ENCODE measurements at regions not wholly inside any gene's neighbourhood (a gene's known extent, or its start where the extent isn't known, plus 50 kb on each side); places are given as distances from the start of the nearest gene placed in this dataset.

GRCh38 chr15:37628507-37628906 lies 305.9 kb upstream of the TMCO5A start:
- TF ChIP-seq CTCF (IDR thresholded peaks at IDR 0.05) (no peak), POLR2A (IDR thresholded peaks at IDR 0.05) (no peak), POLR2AphosphoS5 (IDR thresholded peaks at IDR 0.05; ENCODE audit: insufficient read depth in 1 of 2, low read depth in 1 of 2) (no peak)

Measured in vagina (tissue), 2 donors.